ENCODE measurements at regions not wholly inside any gene's neighbourhood (a gene's known extent, or its start where the extent isn't known, plus 50 kb on each side); places are given as distances from the start of the nearest gene placed in this dataset.

DNA sequence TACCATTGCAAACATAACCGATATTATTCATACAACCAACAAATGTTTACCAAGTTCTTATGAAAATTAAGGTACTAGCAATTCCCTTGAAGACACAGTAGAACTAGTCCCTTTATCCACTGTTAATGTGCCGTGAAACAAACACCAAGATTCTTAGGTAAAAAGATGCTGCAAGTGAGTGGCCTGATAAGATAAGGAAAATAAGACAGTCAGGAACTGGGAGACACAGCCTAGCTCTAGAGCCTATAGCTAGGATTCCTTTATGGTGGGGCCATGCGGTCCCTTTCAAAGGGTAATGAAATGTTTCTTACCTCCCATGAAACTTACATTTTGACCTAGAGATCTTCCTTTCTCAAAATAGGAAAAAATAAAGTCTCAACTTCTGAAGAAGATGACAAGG, 658.4 kb upstream of the MIR17HG start:
- Histone ChIP-seq H3K9me3 (no peaks in the 10 kb centered on the region), H3K27me3 (no peaks in the 10 kb centered on the region), H3K4me3 (no peak overlapping the region), H3K27ac (no peak overlapping the region), H3K4me1 (ENCODE audit: insufficient read depth) (no peaks in the 10 kb centered on the region), H3K36me3 (no peaks in the 10 kb centered on the region)
- intact Hi-C loops (cut with DNase I): no loop called here
- DNase-seq: no peak
- TF ChIP-seq CTCF (IDR thresholded peaks at IDR 0.05): no peak
- no peak for TF ChIP-seq EP300 (IDR thresholded peaks at IDR 0.05)
- no peak for TF ChIP-seq POLR2A (IDR thresholded peaks at IDR 0.05)
- 97 to 99% (median 98%) methylated on average over 3 of the region's 3 CpGs for WGBS, 3 donors

DNA sequence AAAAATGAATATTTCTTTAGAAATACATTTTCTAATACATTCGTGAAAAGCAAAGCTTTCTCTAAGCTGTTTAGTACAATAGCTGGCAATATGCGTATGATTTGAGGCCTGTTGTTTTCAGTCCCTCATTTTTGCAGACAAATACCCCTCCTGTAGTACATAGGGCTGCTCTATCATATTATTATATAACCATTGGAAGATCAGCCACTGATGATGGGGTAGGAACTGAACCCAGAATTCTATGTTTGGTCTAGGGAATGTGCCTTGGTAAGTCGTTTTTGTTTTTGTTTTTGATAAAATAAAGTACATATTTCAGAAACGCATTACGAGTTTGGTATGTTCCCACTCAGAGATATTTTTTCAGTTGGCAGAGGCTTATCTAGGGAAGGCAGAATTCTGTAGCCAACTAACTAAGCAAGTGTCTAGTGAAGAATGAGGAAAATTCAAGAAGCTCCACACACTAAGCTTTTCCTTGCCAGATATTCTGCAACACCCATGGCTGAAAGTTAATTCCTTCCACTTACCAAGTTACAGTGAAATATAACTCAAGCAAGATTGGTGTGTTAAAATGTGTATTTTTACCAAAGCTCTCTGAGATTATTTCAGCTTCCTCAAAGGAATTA, 656.9 kb upstream of the MIR17HG start:
- intact Hi-C loops (cut with DNase I): no loop called here
- Histone ChIP-seq H3K4me3 (no peak overlapping the region), H3K4me1 (ENCODE audit: insufficient read depth) (no peaks in the 10 kb centered on the region), H3K36me3 (no peaks in the 10 kb centered on the region), H3K27ac (no peak overlapping the region), H3K9me3 (no peaks in the 10 kb centered on the region), H3K27me3 (no peaks in the 10 kb centered on the region)
- TF ChIP-seq EP300 (IDR thresholded peaks at IDR 0.05) (no peak), CTCF (IDR thresholded peaks at IDR 0.05) (no peak), POLR2A (IDR thresholded peaks at IDR 0.05) (no peak)
- no peak for DNase-seq
- WGBS, 3 donors: 12 to 19% (median 16%) methylated on average over 5 of the region's 5 CpGs

DNA sequence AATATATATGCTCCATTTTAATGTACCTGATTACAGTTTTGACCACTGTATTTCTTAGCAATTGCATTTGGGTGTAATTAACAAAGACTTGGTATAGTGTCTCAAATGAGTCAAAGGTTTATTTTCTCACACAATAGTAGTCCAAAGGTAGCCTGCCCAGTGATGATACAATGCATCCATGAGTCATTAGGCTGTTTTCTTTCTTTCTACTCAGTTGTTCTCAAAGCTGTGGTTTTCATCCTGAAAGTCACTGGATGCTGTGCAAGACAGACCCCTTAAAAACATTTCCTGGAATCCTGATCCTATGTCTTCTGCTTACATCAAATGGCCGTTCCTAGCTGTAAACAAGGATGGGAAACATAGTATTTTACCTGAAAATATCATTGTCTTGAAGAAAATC, 651.2 kb upstream of the MIR17HG start:
- no peak overlapping the region for H3K4me3 ChIP-seq
- no peaks in the 10 kb centered on the region for H3K9me3 ChIP-seq
- no peak overlapping the region for H3K27ac ChIP-seq
- no peaks in the 10 kb centered on the region for H3K4me1 ChIP-seq (ENCODE audit: insufficient read depth)
- 81 to 82% (median 81%) methylated on average over 1 of the region's 1 CpG for WGBS, 3 donors
- TF ChIP-seq CTCF (IDR thresholded peaks at IDR 0.05) (no peak), EP300 (IDR thresholded peaks at IDR 0.05) (no peak), POLR2A (IDR thresholded peaks at IDR 0.05) (no peak)
- no peaks in the 10 kb centered on the region for H3K36me3 ChIP-seq
- no peak for DNase-seq
- H3K27me3 ChIP-seq: no peaks in the 10 kb centered on the region
- intact Hi-C loops (cut with DNase I): no loop called here

DNA sequence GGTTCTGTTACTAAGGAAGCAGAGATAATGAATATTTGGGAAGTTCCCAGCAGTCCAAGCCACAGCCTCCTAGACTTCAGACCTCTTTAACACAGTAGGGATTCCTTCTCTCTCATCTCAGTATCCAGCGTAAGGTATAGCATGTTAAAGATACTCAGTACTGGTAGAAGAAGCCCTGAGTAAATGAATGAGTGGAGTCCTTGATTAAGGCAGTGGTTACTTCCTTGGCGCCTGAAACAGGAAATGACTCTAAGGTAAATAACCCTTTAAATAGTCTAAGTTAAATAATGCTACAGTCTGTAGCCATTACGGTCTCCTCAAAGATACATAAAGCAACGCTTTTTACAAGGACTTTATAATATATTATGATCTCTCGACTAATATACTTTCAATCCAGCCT, 650.8 kb upstream of the MIR17HG start:
- intact Hi-C loops (cut with DNase I): no loop called here
- H3K27ac ChIP-seq: no peak overlapping the region
- H3K9me3 ChIP-seq: no peaks in the 10 kb centered on the region
- H3K4me3 ChIP-seq: no peak overlapping the region
- no peak for TF ChIP-seq EP300 (IDR thresholded peaks at IDR 0.05)
- no peak for TF ChIP-seq CTCF (IDR thresholded peaks at IDR 0.05)
- no peaks in the 10 kb centered on the region for H3K4me1 ChIP-seq (ENCODE audit: insufficient read depth)
- no peak for DNase-seq
- no peaks in the 10 kb centered on the region for H3K27me3 ChIP-seq
- WGBS, 3 donors: 94 to 96% (median 95%) methylated on average over 5 of the region's 5 CpGs
- H3K36me3 ChIP-seq: no peaks in the 10 kb centered on the region

Data from ovary (tissue), 7 donors.